ENCODE measurements at regions not wholly inside any gene's neighbourhood (a gene's known extent, or its start where the extent isn't known, plus 50 kb on each side); places are given as distances from the start of the nearest gene placed in this dataset.

- H3K4me3 ChIP-seq (ENCODE audit: low read depth, low read length) = no peak overlapping the region
- 32% methylated on average over 31 of the region's 31 CpGs for WGBS (ENCODE audit: insufficient coverage)
- H3K27ac ChIP-seq (ENCODE audit: low read depth, low read length) = no peak overlapping the region
- H3K27me3 ChIP-seq (ENCODE audit: control insufficient read depth, insufficient read depth, low read length) = no peaks in the 10 kb centered on the region
- peaks cover 11% of the 10 kb centered on the region for H3K9me3 ChIP-seq (ENCODE audit: control insufficient read depth, insufficient read depth, low read length)
- no peaks in the 10 kb centered on the region for H3K4me1 ChIP-seq (ENCODE audit: control insufficient read depth, insufficient read depth, low read length)
- DNase-seq (ENCODE audit: low read depth in 4 of 6, low spot score in 6 of 6) = no peak
- no peaks in the 10 kb centered on the region for H3K36me3 ChIP-seq (ENCODE audit: control insufficient read depth, insufficient read depth, low read length)
These were observed 323.5 kb downstream of the ALG10 start for GRCh38 chr12:34345801-34346200.

- Histone ChIP-seq H3K4me3 (ENCODE audit: low read depth, low read length) (no peak overlapping the region), H3K36me3 (ENCODE audit: control insufficient read depth, insufficient read depth, low read length) (no peaks in the 10 kb centered on the region), H3K9me3 (ENCODE audit: control insufficient read depth, insufficient read depth, low read length) (peaks cover 11% of the 10 kb centered on the region), H3K27ac (ENCODE audit: low read depth, low read length) (no peak overlapping the region), H3K4me1 (ENCODE audit: control insufficient read depth, insufficient read depth, low read length) (no peaks in the 10 kb centered on the region), H3K27me3 (ENCODE audit: control insufficient read depth, insufficient read depth, low read length) (no peaks in the 10 kb centered on the region)
- 51% methylated on average over 35 of the region's 39 CpGs for WGBS (ENCODE audit: insufficient coverage)
- DNase-seq (ENCODE audit: low read depth in 4 of 6, low spot score in 6 of 6) = no peak
These were observed 324.2 kb downstream of the ALG10 start for GRCh38 chr12:34346372-34347034.

- WGBS (ENCODE audit: insufficient coverage) = 42% methylated on average over 23 of the region's 23 CpGs
- no peaks in the 10 kb centered on the region for H3K27me3 ChIP-seq (ENCODE audit: control insufficient read depth, insufficient read depth, low read length)
- no peak overlapping the region for H3K4me3 ChIP-seq (ENCODE audit: low read depth, low read length)
- H3K27ac ChIP-seq (ENCODE audit: low read depth, low read length) = no peak overlapping the region
- H3K9me3 ChIP-seq (ENCODE audit: control insufficient read depth, insufficient read depth, low read length) = peaks cover 11% of the 10 kb centered on the region
- DNase-seq (ENCODE audit: low read depth in 4 of 6, low spot score in 6 of 6) = no peak
- H3K4me1 ChIP-seq (ENCODE audit: control insufficient read depth, insufficient read depth, low read length) = no peaks in the 10 kb centered on the region
- no peaks in the 10 kb centered on the region for H3K36me3 ChIP-seq (ENCODE audit: control insufficient read depth, insufficient read depth, low read length)
These were observed 325.1 kb downstream of the ALG10 start for GRCh38 chr12:34347367-34347766.

- H3K4me3 ChIP-seq (ENCODE audit: low read depth, low read length) = no peak overlapping the region
- no peaks in the 10 kb centered on the region for H3K27me3 ChIP-seq (ENCODE audit: control insufficient read depth, insufficient read depth, low read length)
- H3K27ac ChIP-seq (ENCODE audit: low read depth, low read length) = no peak overlapping the region
- WGBS (ENCODE audit: insufficient coverage) = 64% methylated on average over 22 of the region's 23 CpGs
- H3K4me1 ChIP-seq (ENCODE audit: control insufficient read depth, insufficient read depth, low read length) = no peaks in the 10 kb centered on the region
- no peak for DNase-seq (ENCODE audit: low read depth in 4 of 6, low spot score in 6 of 6)
- peaks cover 9% of the 10 kb centered on the region for H3K9me3 ChIP-seq (ENCODE audit: control insufficient read depth, insufficient read depth, low read length)
- H3K36me3 ChIP-seq (ENCODE audit: control insufficient read depth, insufficient read depth, low read length) = no peaks in the 10 kb centered on the region
These were observed 325.8 kb downstream of the ALG10 start for GRCh38 chr12:34348064-34348463.

- H3K4me3 ChIP-seq (ENCODE audit: low read depth, low read length) = no peak overlapping the region
- H3K4me1 ChIP-seq (ENCODE audit: control insufficient read depth, insufficient read depth, low read length) = no peaks in the 10 kb centered on the region
- H3K27me3 ChIP-seq (ENCODE audit: control insufficient read depth, insufficient read depth, low read length) = no peaks in the 10 kb centered on the region
- H3K27ac ChIP-seq (ENCODE audit: low read depth, low read length) = no peak overlapping the region
- no peaks in the 10 kb centered on the region for H3K36me3 ChIP-seq (ENCODE audit: control insufficient read depth, insufficient read depth, low read length)
- H3K9me3 ChIP-seq (ENCODE audit: control insufficient read depth, insufficient read depth, low read length) = peaks cover 10% of the 10 kb centered on the region
- WGBS (ENCODE audit: insufficient coverage) = 48% methylated on average over 41 of the region's 50 CpGs
- no peak for DNase-seq (ENCODE audit: low read depth in 4 of 6, low spot score in 6 of 6)
These were observed 326.8 kb downstream of the ALG10 start for GRCh38 chr12:34348836-34349672.

- no peaks in the 10 kb centered on the region for H3K36me3 ChIP-seq (ENCODE audit: control insufficient read depth, insufficient read depth, low read length)
- 74% methylated on average over 14 of the region's 16 CpGs for WGBS (ENCODE audit: insufficient coverage)
- no peaks in the 10 kb centered on the region for H3K4me1 ChIP-seq (ENCODE audit: control insufficient read depth, insufficient read depth, low read length)
- H3K27me3 ChIP-seq (ENCODE audit: control insufficient read depth, insufficient read depth, low read length) = no peaks in the 10 kb centered on the region
- no peak overlapping the region for H3K27ac ChIP-seq (ENCODE audit: low read depth, low read length)
- DNase-seq (ENCODE audit: low read depth in 4 of 6, low spot score in 6 of 6) = no peak
- peaks cover 10% of the 10 kb centered on the region for H3K9me3 ChIP-seq (ENCODE audit: control insufficient read depth, insufficient read depth, low read length)
- no peak overlapping the region for H3K4me3 ChIP-seq (ENCODE audit: low read depth, low read length)
These were observed 327.3 kb downstream of the ALG10 start for GRCh38 chr12:34349673-34349961.

- 53% methylated on average over 49 of the region's 56 CpGs for WGBS (ENCODE audit: insufficient coverage)
- H3K9me3 ChIP-seq (ENCODE audit: control insufficient read depth, insufficient read depth, low read length) = peaks cover 6% of the 10 kb centered on the region
These were observed 328.1 kb downstream of the ALG10 start for GRCh38 chr12:34350092-34351041.

GRCh38 chr12:34352098-34352497 lies 329.8 kb downstream of the ALG10 start:
- H3K36me3 ChIP-seq (ENCODE audit: control insufficient read depth, insufficient read depth, low read length) = no peaks in the 10 kb centered on the region
- peaks cover 4% of the 10 kb centered on the region for H3K9me3 ChIP-seq (ENCODE audit: control insufficient read depth, insufficient read depth, low read length)
- no peaks in the 10 kb centered on the region for H3K4me1 ChIP-seq (ENCODE audit: control insufficient read depth, insufficient read depth, low read length)
- DNase-seq (ENCODE audit: low read depth in 4 of 6, low spot score in 6 of 6) = no peak
- no peak overlapping the region for H3K4me3 ChIP-seq (ENCODE audit: low read depth, low read length)
- H3K27me3 ChIP-seq (ENCODE audit: control insufficient read depth, insufficient read depth, low read length) = no peaks in the 10 kb centered on the region
- H3K27ac ChIP-seq (ENCODE audit: low read depth, low read length) = no peak overlapping the region
- WGBS (ENCODE audit: insufficient coverage) = 49% methylated on average over 23 of the region's 23 CpGs

More at GRCh38 chr12:34350092-34351041, 328.1 kb downstream of the ALG10 start:
- Histone ChIP-seq H3K27ac (ENCODE audit: low read depth, low read length) (no peak overlapping the region), H3K36me3 (ENCODE audit: control insufficient read depth, insufficient read depth, low read length) (no peaks in the 10 kb centered on the region), H3K4me1 (ENCODE audit: control insufficient read depth, insufficient read depth, low read length) (no peaks in the 10 kb centered on the region), H3K27me3 (ENCODE audit: control insufficient read depth, insufficient read depth, low read length) (no peaks in the 10 kb centered on the region), H3K4me3 (ENCODE audit: low read depth, low read length) (no peak overlapping the region)
- no peak for DNase-seq (ENCODE audit: low read depth in 4 of 6, low spot score in 6 of 6)

GRCh38 chr12:34354239-34355200 lies 332.2 kb downstream of the ALG10 start:
- DNase-seq (ENCODE audit: low read depth in 4 of 6, low spot score in 6 of 6) = no peak
- Histone ChIP-seq H3K27me3 (ENCODE audit: control insufficient read depth, insufficient read depth, low read length) (no peaks in the 10 kb centered on the region), H3K4me1 (ENCODE audit: control insufficient read depth, insufficient read depth, low read length) (no peaks in the 10 kb centered on the region), H3K36me3 (ENCODE audit: control insufficient read depth, insufficient read depth, low read length) (no peaks in the 10 kb centered on the region), H3K4me3 (ENCODE audit: low read depth, low read length) (no peak overlapping the region), H3K27ac (ENCODE audit: low read depth, low read length) (no peak overlapping the region), H3K9me3 (ENCODE audit: control insufficient read depth, insufficient read depth, low read length) (peaks cover 6% of the 10 kb centered on the region)
- WGBS (ENCODE audit: insufficient coverage) = 65% methylated on average over 55 of the region's 55 CpGs
